HCT116 (cell line): ENCODE measurements at regions not wholly inside any gene's neighbourhood (a gene's known extent, or its start where the extent isn't known, plus 50 kb on each side); places are given as distances from the start of the nearest gene placed in this dataset.

ENCODE experiments used
- ATAC-seq: fragments of 200-7000 bp; cut with Tn5 transposase; 2 replicates; pipeline ENCODE4 v1.9.1; 2020; ENCODE audit warnings: mild to moderate bottlenecking, moderate library complexity
- BruUV-seq: library from RNA; stranded (reverse); fragments of 400-500 nt; replicated peaks from 2 replicates; lab custom pipeline; 2021; lab: Mats Ljungman, UMichigan
- CTCF ChIA-PET: fragments of 300-600 bp; sonication (Branson Sonifier 250); formaldehyde crosslinking; loops from one replicate; lab custom pipeline; 2021; ENCODE audit warnings: antibody characterized with exemption; lab: Charles Lee
- POLR2A ChIA-PET: fragments of 300-600, 350-600 bp; sonication (Branson Sonifier 250); formaldehyde crosslinking; loops from one replicate; lab custom pipeline; 2021; ENCODE audit warnings: antibody characterized with exemption; lab: Charles Lee
- RAD21 ChIA-PET, 2 experiments: fragments of 300-600 bp; sonication (Branson Sonifier 250); formaldehyde crosslinking; loops; one replicate each; lab custom pipeline; 2023; ENCODE audit warnings: low total read pairs in 2 of 2; ENCODE audit not compliant: uncharacterized antibody in 2 of 2, unreplicated experiment in 2 of 2, low non-redundant PET in 1 of 2; lab: Charles Lee
- DNase-seq: peaks from one replicate; pipeline ENCODE4 v3.0.0-alpha.2; 2010; ENCODE audit warnings: low read depth, low spot score
- H2AFZ ChIP-seq: fragments of 200-600 bp; shearing (Covaris generic), sonication (generic); 2 replicates; pipeline ENCODE4 v1.6.1; 2017; ENCODE audit warnings: low read depth, mixed run types, mixed read lengths, antibody characterized with exemption, low read length; ENCODE audit not compliant: poor library complexity, severe bottlenecking
- H3K27ac ChIP-seq: 2 replicates; pipeline ENCODE4 v1.5.1; 2012; ENCODE audit warnings: low read depth, low read length
- H3K27me3 ChIP-seq: fragments of 200-600 bp; sonication (generic); 2 replicates; pipeline ENCODE4 v1.6.1; 2016; ENCODE audit warnings: mixed run types, low read length, mixed read lengths; ENCODE audit not compliant: insufficient read depth
- H3K36me3 ChIP-seq, 2 experiments: fragments of 200-500 bp in 1 of 2; fragments of 200-600 bp in 1 of 2; sonication (Bioruptor generic) in 1 of 2; sonication (generic) in 1 of 2; 2 replicates each; pipeline versions ENCODE4 v1.5.1 to v1.6.1; 2014 to 2016; ENCODE audit warnings: low read length in 2 of 2, inconsistent platforms in 1 of 2, mixed read lengths in 1 of 2, mixed run types in 1 of 2; ENCODE audit not compliant: insufficient read depth in 2 of 2, control insufficient read depth in 1 of 2
- H3K4me1 ChIP-seq, 2 experiments: fragments of 200-600 bp in 1 of 2; sonication (generic) in 1 of 2; 2 replicates each; pipeline versions ENCODE4 v1.5.1 to v1.6.1; 2012 to 2017; ENCODE audit warnings: low read length in 2 of 2, inconsistent platforms in 1 of 2, mild to moderate bottlenecking in 1 of 2, mixed read lengths in 1 of 2, mixed run types in 1 of 2, moderate library complexity in 1 of 2; ENCODE audit not compliant: insufficient read depth in 2 of 2, control insufficient read depth in 1 of 2
- H3K4me2 ChIP-seq: fragments of 200-600 bp; sonication (generic); 2 replicates; pipeline ENCODE4 v1.6.1; 2017; ENCODE audit warnings: mixed run types, low read length, mixed read lengths
- H3K4me3 ChIP-seq, 2 experiments: fragments of 200-600 bp in 1 of 2; sonication (generic) in 1 of 2; replicated peaks in 1 of 2; 2 replicates each; pipeline ENCODE4 v1.5.1; 2011 to 2016; ENCODE audit warnings: low read length in 2 of 2, control low read depth in 1 of 2, low read depth in 1 of 2, mild to moderate bottlenecking in 1 of 2, mixed read lengths in 1 of 2, mixed run types in 1 of 2
- H3K79me2 ChIP-seq: fragments of 200-600 bp; sonication (generic); 2 replicates; pipeline ENCODE4 v1.6.1; 2017; ENCODE audit warnings: mild to moderate bottlenecking, mixed run types, low read length, moderate library complexity, mixed read lengths; ENCODE audit not compliant: insufficient read depth
- H3K9ac ChIP-seq: fragments of 200-600 bp; sonication (generic); 2 replicates; pipeline ENCODE4 v1.6.1; 2016; ENCODE audit warnings: low read length, mixed read lengths
- H3K9me2 ChIP-seq: fragments of 200-600 bp; sonication (generic), shearing (Covaris generic); 2 replicates; pipeline ENCODE4 v1.6.1; 2017; ENCODE audit warnings: mixed run types, mild to moderate bottlenecking, moderate library complexity; ENCODE audit not compliant: insufficient read depth
- H3K9me3 ChIP-seq, 2 experiments: fragments of 200-500 bp in 1 of 2; fragments of 200-600 bp in 1 of 2; sonication (Bioruptor generic) in 1 of 2; sonication (generic) in 1 of 2; 2 replicates each; pipeline ENCODE4 v1.6.1; 2014 to 2017; ENCODE audit warnings: low read length in 2 of 2, mixed read lengths in 2 of 2, inconsistent platforms in 1 of 2, low read depth in 1 of 2, mild to moderate bottlenecking in 1 of 2, mixed run types in 1 of 2, moderate library complexity in 1 of 2; ENCODE audit not compliant: control insufficient read depth in 1 of 2, insufficient read depth in 1 of 2
- H4K20me1 ChIP-seq: fragments of 200-600 bp; sonication (generic), shearing (Covaris generic); 2 replicates; pipeline ENCODE4 v1.6.1; 2017; ENCODE audit warnings: mixed run types, mild to moderate bottlenecking, moderate library complexity; ENCODE audit not compliant: insufficient read depth
- CEBPB ChIP-seq: IDR thresholded peaks from 2 replicates; pipeline ENCODE4 v1.6.1; 2012; ENCODE audit warnings: low read depth
- EGR1 ChIP-seq: IDR thresholded peaks from 2 replicates; pipeline ENCODE4 v1.6.1; 2012; ENCODE audit warnings: low read depth
- EZH2phosphoT487 ChIP-seq: fragments of 200-600 bp; IDR thresholded peaks from 2 replicates; pipeline ENCODE4 v1.6.1; 2018; ENCODE audit warnings: antibody characterized with exemption, borderline replicate concordance
- FOSL1 ChIP-seq: IDR thresholded peaks from 2 replicates; pipeline ENCODE4 v1.6.1; 2012; ENCODE audit warnings: low read depth
- POLR2A ChIP-seq: IDR thresholded peaks from 2 replicates; pipeline ENCODE4 v1.7.0; 2011; ENCODE audit warnings: borderline replicate concordance; ENCODE audit not compliant: insufficient read depth, insufficient read length; ENCODE audit errors: extremely low read depth
- POLR2AphosphoS5 ChIP-seq: IDR thresholded peaks from 2 replicates; pipeline ENCODE4 v1.6.1; 2011; ENCODE audit warnings: mild to moderate bottlenecking, low read depth, low read length, moderate library complexity
- SIN3A ChIP-seq: IDR thresholded peaks from 2 replicates; pipeline ENCODE4 v1.6.1; 2012; ENCODE audit warnings: low read depth
- SP1 ChIP-seq: IDR thresholded peaks from 2 replicates; pipeline ENCODE4 v1.6.1; 2012; ENCODE audit warnings: low read depth
- TCF7L2 ChIP-seq: IDR thresholded peaks from 2 replicates; pipeline ENCODE4 v1.7.0; 2011; ENCODE audit warnings: borderline replicate concordance, inconsistent platforms; ENCODE audit not compliant: insufficient read depth, insufficient read length; ENCODE audit errors: extremely low read depth
- intact Hi-C: fragments of 100-400 bp; cut with micrococcal nuclease; formaldehyde crosslinking; loops from 2 replicates; pipeline ENCODE4 v1.10.0; 2022
- TF ChIP-seq, protein P1 (sequence below): IDR thresholded peaks from 2 replicates; pipeline ENCODE4 v1.6.1; 2012; ENCODE audit warnings: low read depth
- TF ChIP-seq, protein P2 (sequence below): IDR thresholded peaks from 2 replicates; pipeline ENCODE4 v1.6.1; 2012

DNA sequence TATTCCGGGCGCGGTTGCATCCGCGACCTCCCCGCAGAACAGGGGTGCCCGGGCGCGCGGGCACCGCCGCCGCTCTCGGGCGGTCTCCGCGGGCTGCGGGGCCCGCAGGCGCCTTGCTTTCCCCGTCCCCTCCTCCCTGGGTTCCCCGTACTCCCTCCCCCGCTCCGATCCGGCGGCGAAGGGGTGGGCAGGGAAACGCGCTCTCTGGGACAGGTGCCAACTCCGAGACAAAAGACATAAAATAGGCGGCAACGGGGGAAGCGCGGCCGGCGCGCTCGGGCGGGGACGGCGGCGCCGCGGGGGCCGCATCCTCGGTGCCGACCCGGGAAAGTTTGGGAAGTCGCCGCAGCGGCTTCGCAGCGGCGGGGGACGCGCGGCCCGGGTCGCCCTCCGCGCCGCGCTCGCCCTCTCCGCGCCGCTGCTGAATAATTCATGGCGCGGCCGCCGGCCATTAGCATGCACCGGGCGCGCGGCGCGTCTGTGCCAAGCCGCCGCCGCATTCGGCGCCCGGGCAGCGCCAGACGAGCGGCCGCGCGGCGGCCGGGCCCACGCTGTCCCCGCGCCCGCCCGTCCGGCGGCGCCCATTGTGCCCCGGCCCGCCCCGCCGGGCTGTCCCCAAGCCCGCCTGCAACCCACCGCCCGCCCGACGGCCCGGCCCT is 78.7 kb upstream of the PPARA start:
- peak; percentile 80 for DNase-seq

More for the DNA sequence above, 78.7 kb upstream of the PPARA start:
- peak; percentile 49 for ATAC-seq
- Histone ChIP-seq H2AFZ (no peak overlapping the region), H3K27ac (peak overlapping the region; percentile 100), H3K9me2 (no peaks in the 10 kb centered on the region), H3K27me3 (no peaks in the 10 kb centered on the region), H3K4me3 (peak overlapping the region; percentile 86 to 90), H3K4me2 (peak overlapping the region; percentile 99), H3K36me3 (peaks cover 7 to 37% of the 10 kb centered on the region in 2 experiments), H3K79me2 (peaks cover 89% of the 10 kb centered on the region), H3K9ac (peak overlapping the region; percentile 99), H4K20me1 (no peaks in the 10 kb centered on the region), H3K9me3 (no peaks in the 10 kb centered on the region), H3K4me1 (peaks cover 35 to 64% of the 10 kb centered on the region in 2 experiments)
- TF ChIP-seq, protein P1, sequence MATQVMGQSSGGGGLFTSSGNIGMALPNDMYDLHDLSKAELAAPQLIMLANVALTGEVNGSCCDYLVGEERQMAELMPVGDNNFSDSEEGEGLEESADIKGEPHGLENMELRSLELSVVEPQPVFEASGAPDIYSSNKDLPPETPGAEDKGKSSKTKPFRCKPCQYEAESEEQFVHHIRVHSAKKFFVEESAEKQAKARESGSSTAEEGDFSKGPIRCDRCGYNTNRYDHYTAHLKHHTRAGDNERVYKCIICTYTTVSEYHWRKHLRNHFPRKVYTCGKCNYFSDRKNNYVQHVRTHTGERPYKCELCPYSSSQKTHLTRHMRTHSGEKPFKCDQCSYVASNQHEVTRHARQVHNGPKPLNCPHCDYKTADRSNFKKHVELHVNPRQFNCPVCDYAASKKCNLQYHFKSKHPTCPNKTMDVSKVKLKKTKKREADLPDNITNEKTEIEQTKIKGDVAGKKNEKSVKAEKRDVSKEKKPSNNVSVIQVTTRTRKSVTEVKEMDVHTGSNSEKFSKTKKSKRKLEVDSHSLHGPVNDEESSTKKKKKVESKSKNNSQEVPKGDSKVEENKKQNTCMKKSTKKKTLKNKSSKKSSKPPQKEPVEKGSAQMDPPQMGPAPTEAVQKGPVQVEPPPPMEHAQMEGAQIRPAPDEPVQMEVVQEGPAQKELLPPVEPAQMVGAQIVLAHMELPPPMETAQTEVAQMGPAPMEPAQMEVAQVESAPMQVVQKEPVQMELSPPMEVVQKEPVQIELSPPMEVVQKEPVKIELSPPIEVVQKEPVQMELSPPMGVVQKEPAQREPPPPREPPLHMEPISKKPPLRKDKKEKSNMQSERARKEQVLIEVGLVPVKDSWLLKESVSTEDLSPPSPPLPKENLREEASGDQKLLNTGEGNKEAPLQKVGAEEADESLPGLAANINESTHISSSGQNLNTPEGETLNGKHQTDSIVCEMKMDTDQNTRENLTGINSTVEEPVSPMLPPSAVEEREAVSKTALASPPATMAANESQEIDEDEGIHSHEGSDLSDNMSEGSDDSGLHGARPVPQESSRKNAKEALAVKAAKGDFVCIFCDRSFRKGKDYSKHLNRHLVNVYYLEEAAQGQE: no peak
- TF ChIP-seq, protein P2, sequence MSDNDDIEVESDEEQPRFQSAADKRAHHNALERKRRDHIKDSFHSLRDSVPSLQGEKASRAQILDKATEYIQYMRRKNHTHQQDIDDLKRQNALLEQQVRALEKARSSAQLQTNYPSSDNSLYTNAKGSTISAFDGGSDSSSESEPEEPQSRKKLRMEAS: peak; percentile 51
- TF ChIP-seq FOSL1 (no peak), POLR2AphosphoS5 (peak; percentile 74), SP1 (peak; percentile 44), SIN3A (peak; percentile 33), POLR2A (peak; percentile 53), CEBPB (no peak), EGR1 (peak; percentile 68; the same call in 1 of the 2 replicates), EZH2phosphoT487 (no peak), TCF7L2 (peak; percentile 41)
- POLR2A ChIA-PET: interaction anchor here (2.7 kb wide), 1 partner anchor 64 kb away, joined by 7 read pairs; no protein-coding TSS in a partner anchor
- RAD21 ChIA-PET: no interaction called here
- BruUV-seq: no TSS peak
- intact Hi-C loops: loop anchor here (2.0 kb wide), 1 partner anchor 65 kb away; no protein-coding TSS in a partner anchor
- CTCF ChIA-PET: no interaction called here
